ENCODE measurements at regions not wholly inside any gene's neighbourhood (a gene's known extent, or its start where the extent isn't known, plus 50 kb on each side); places are given as distances from the start of the nearest gene placed in this dataset.

DNA sequence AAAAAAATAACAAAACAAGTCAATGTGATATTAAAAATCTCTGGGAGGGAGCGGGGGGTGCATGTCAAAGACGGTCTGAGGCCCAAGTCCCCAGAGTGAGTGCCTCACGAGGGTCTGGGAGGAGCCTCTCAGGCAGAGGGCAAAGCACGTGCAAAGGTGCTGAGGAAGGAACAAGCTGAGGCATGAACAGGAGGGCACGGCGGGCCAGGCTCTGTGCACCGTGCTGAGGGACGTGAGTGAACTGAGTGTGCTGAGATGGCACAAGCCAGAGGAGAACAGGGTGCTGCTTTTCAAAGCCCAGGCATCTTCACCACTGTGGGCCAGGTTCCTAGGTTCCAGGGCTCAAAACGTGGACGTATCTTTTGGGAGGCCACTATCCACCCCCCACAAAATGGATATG lies 142.1 kb upstream of the PHACTR3 start:
- no peaks in the 10 kb centered on the region for H3K27me3 ChIP-seq (ENCODE audit: insufficient read depth, low read length)
- H2AFZ ChIP-seq (ENCODE audit: insufficient read depth, low read length, poor library complexity) = no peak overlapping the region
- no peak overlapping the region for H3K4ac ChIP-seq (ENCODE audit: low read depth, low read length)
- no peak overlapping the region for H2BK120ac ChIP-seq (ENCODE audit: insufficient read depth, low read length, poor library complexity)
- H3K9me3 ChIP-seq (ENCODE audit: insufficient read depth, low read depth, low read length) = peaks cover 4% of the 10 kb centered on the region
- H3K18ac ChIP-seq (ENCODE audit: low read length) = no peak overlapping the region
- DNase-seq = no peak
- no CpG with 5 or more reads among the region's 10 CpGs for WGBS (ENCODE audit: extremely low coverage, insufficient coverage, insufficient read length)
- no peak overlapping the region for H3K9ac ChIP-seq (ENCODE audit: low read length)
- no peak overlapping the region for H2BK5ac ChIP-seq (ENCODE audit: low read depth, low read length, poor library complexity)
- no peak overlapping the region for H2BK12ac ChIP-seq (ENCODE audit: low read length)
- no peak overlapping the region for H3K23ac ChIP-seq (ENCODE audit: low read length)
- no peaks in the 10 kb centered on the region for H3K79me1 ChIP-seq (ENCODE audit: low read length)
- no peak overlapping the region for H3K4me3 ChIP-seq (ENCODE audit: low read depth, low read length)
- H3K14ac ChIP-seq (ENCODE audit: low read length) = no peak overlapping the region
- no peak overlapping the region for H3K4me2 ChIP-seq (ENCODE audit: low read length)
- no peaks in the 10 kb centered on the region for H3K36me3 ChIP-seq (ENCODE audit: control insufficient read depth in 1 of 2, insufficient read depth in 2 of 2, low read length in 2 of 2)
- H3K79me2 ChIP-seq (ENCODE audit: control insufficient read depth, insufficient read depth, low read length, poor library complexity) = no peaks in the 10 kb centered on the region
- no peak overlapping the region for H4K12ac ChIP-seq (ENCODE audit: low read depth, low read length)
- H4K8ac ChIP-seq (ENCODE audit: low read depth, low read length) = no peak overlapping the region
- no peak overlapping the region for H4K91ac ChIP-seq (ENCODE audit: low read depth, low read length)
- H3K4me1 ChIP-seq (ENCODE audit: control insufficient read depth in 1 of 2, insufficient read depth in 2 of 2, low read length in 2 of 2) = no peaks in the 10 kb centered on the region
- no peak overlapping the region for H3K27ac ChIP-seq (ENCODE audit: low read depth, low read length)
- no peak overlapping the region for H2AK5ac ChIP-seq (ENCODE audit: low read length)

DNA sequence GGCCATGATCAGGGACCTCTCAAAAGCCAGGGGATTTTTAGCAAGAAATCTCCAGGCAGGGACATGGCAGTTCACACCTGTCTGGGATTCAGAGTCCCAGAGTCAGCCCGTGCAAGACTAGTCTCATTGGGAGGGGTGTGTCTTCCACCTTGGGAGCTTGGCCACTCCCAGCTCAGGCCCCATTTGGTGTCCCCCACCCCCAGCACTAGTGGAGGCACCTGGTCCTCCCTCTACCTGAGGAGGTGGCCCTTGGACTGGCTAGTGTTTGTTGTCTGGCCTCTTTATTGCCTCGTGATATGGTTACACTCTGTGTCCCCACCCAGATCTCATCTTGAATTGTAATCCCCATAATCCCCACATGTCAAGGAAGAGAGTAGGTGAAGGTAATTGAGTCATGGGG lies 140.8 kb upstream of the PHACTR3 start:
- no peaks in the 10 kb centered on the region for H3K79me2 ChIP-seq (ENCODE audit: control insufficient read depth, insufficient read depth, low read length, poor library complexity)
- no peak overlapping the region for H2BK12ac ChIP-seq (ENCODE audit: low read length)
- no peak overlapping the region for H4K12ac ChIP-seq (ENCODE audit: low read depth, low read length)
- no peak overlapping the region for H3K23ac ChIP-seq (ENCODE audit: low read length)
- no peak overlapping the region for H2BK5ac ChIP-seq (ENCODE audit: low read depth, low read length, poor library complexity)
- no peak overlapping the region for H3K9ac ChIP-seq (ENCODE audit: low read length)
- no peak overlapping the region for H2AFZ ChIP-seq (ENCODE audit: insufficient read depth, low read length, poor library complexity)
- no CpG with 5 or more reads among the region's 2 CpGs for WGBS (ENCODE audit: extremely low coverage, insufficient coverage, insufficient read length)
- H3K14ac ChIP-seq (ENCODE audit: low read length) = no peak overlapping the region
- H3K27me3 ChIP-seq (ENCODE audit: insufficient read depth, low read length) = no peaks in the 10 kb centered on the region
- no peak overlapping the region for H3K27ac ChIP-seq (ENCODE audit: low read depth, low read length)
- H3K4ac ChIP-seq (ENCODE audit: low read depth, low read length) = no peak overlapping the region
- H3K4me3 ChIP-seq (ENCODE audit: low read depth, low read length) = no peak overlapping the region
- H3K18ac ChIP-seq (ENCODE audit: low read length) = no peak overlapping the region
- H3K79me1 ChIP-seq (ENCODE audit: low read length) = no peaks in the 10 kb centered on the region
- no peaks in the 10 kb centered on the region for H3K36me3 ChIP-seq (ENCODE audit: control insufficient read depth in 1 of 2, insufficient read depth in 2 of 2, low read length in 2 of 2)
- H2AK5ac ChIP-seq (ENCODE audit: low read length) = no peak overlapping the region
- H3K9me3 ChIP-seq (ENCODE audit: insufficient read depth, low read depth, low read length) = peaks cover 3% of the 10 kb centered on the region
- no peak overlapping the region for H2BK120ac ChIP-seq (ENCODE audit: insufficient read depth, low read length, poor library complexity)
- DNase-seq = no peak
- H4K91ac ChIP-seq (ENCODE audit: low read depth, low read length) = no peak overlapping the region
- H3K4me2 ChIP-seq (ENCODE audit: low read length) = no peak overlapping the region
- no peak overlapping the region for H4K8ac ChIP-seq (ENCODE audit: low read depth, low read length)
- H3K4me1 ChIP-seq (ENCODE audit: control insufficient read depth in 1 of 2, insufficient read depth in 2 of 2, low read length in 2 of 2) = no peaks in the 10 kb centered on the region

DNA sequence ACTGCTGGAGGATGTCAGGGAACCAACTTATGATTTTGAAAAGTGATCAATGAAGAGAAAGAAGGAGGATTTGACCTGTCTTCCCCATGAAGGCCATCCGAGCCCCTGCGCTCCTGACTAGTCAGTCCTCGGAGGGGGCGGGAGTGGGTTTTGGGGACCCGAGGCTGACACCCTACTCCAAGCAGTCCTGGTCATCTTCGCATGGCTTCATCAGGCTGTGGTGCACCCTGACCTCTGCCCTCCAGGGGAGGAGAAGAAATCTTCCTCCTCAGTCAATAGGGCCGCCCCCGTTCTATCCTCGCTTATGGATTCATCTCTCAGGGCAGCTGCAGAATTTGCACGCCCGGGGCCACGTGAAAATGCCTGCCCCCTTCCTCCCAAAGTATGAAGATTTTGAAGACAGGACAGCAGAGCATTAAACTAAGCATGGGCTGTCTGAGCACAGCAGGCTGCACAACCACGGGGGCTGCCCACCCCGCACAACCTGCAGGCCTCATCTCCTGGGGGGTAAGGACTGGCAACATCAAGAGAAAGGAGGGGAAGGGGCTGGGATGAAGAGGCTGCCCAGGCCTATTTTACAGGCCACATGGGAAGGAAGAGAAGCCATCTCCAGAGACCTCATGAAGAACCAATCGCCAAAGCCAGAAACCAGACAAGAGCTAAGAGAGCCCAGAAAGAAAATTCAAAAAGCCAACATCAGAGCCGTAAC lies 138.1 kb upstream of the PHACTR3 start:
- Histone ChIP-seq H3K79me1 (ENCODE audit: low read length) (no peaks in the 10 kb centered on the region), H3K9me3 (ENCODE audit: insufficient read depth, low read depth, low read length) (peaks cover 2% of the 10 kb centered on the region), H3K23ac (ENCODE audit: low read length) (no peak overlapping the region), H2BK5ac (ENCODE audit: low read depth, low read length, poor library complexity) (no peak overlapping the region), H3K18ac (ENCODE audit: low read length) (no peak overlapping the region), H2AFZ (ENCODE audit: insufficient read depth, low read length, poor library complexity) (no peak overlapping the region), H2BK12ac (ENCODE audit: low read length) (no peak overlapping the region), H3K27me3 (ENCODE audit: insufficient read depth, low read length) (no peaks in the 10 kb centered on the region), H2AK5ac (ENCODE audit: low read length) (no peak overlapping the region), H3K9ac (ENCODE audit: low read length) (no peak overlapping the region), H3K4me2 (ENCODE audit: low read length) (no peak overlapping the region), H3K36me3 (ENCODE audit: control insufficient read depth in 1 of 2, insufficient read depth in 2 of 2, low read length in 2 of 2) (no peaks in the 10 kb centered on the region), H3K4me1 (ENCODE audit: control insufficient read depth in 1 of 2, insufficient read depth in 2 of 2, low read length in 2 of 2) (no peaks in the 10 kb centered on the region), H4K91ac (ENCODE audit: low read depth, low read length) (no peak overlapping the region), H3K4ac (ENCODE audit: low read depth, low read length) (no peak overlapping the region), H4K8ac (ENCODE audit: low read depth, low read length) (no peak overlapping the region), H3K14ac (ENCODE audit: low read length) (no peak overlapping the region), H3K4me3 (ENCODE audit: low read depth, low read length) (no peak overlapping the region), H4K12ac (ENCODE audit: low read depth, low read length) (no peak overlapping the region), H3K79me2 (ENCODE audit: control insufficient read depth, insufficient read depth, low read length, poor library complexity) (no peaks in the 10 kb centered on the region), H3K27ac (ENCODE audit: low read depth, low read length) (no peak overlapping the region), H2BK120ac (ENCODE audit: insufficient read depth, low read length, poor library complexity) (no peak overlapping the region)
- DNase-seq = no peak
- no CpG with 5 or more reads among the region's 16 CpGs for whole genome bisulfite sequencing (ENCODE audit: extremely low coverage, insufficient coverage, insufficient read length)

DNA sequence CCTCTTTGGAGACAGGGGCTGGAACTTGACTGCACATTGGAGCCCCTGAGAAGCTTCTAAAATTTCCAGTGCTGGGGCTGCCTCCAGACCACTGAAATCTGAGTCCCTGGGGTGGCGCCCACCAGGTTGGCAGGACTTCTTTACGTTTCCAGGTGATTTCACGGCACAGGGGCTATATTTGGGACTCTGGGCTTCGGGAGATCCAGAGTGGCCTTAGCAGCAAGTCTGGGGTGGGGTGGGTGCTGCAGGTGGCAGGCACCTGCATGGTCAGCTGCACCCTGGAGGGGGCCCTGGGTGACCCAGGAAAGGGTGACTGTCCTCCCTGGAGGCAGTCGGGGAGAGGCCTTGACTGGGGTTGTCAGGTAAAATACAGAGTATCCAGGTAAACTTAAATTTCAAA lies 135.5 kb upstream of the PHACTR3 start:
- Histone ChIP-seq H3K79me2 (ENCODE audit: control insufficient read depth, insufficient read depth, low read length, poor library complexity) (no peaks in the 10 kb centered on the region), H3K36me3 (ENCODE audit: control insufficient read depth in 1 of 2, insufficient read depth in 2 of 2, low read length in 2 of 2) (no peaks in the 10 kb centered on the region), H2BK12ac (ENCODE audit: low read length) (no peak overlapping the region), H3K9ac (ENCODE audit: low read length) (no peak overlapping the region), H3K14ac (ENCODE audit: low read length) (no peak overlapping the region), H3K4me3 (ENCODE audit: low read depth, low read length) (no peak overlapping the region), H2BK5ac (ENCODE audit: low read depth, low read length, poor library complexity) (no peak overlapping the region), H4K12ac (ENCODE audit: low read depth, low read length) (no peak overlapping the region), H3K4me2 (ENCODE audit: low read length) (no peak overlapping the region), H3K79me1 (ENCODE audit: low read length) (no peaks in the 10 kb centered on the region), H3K27ac (ENCODE audit: low read depth, low read length) (no peak overlapping the region), H2AK5ac (ENCODE audit: low read length) (no peak overlapping the region), H2AFZ (ENCODE audit: insufficient read depth, low read length, poor library complexity) (no peak overlapping the region), H2BK120ac (ENCODE audit: insufficient read depth, low read length, poor library complexity) (no peak overlapping the region), H4K91ac (ENCODE audit: low read depth, low read length) (no peak overlapping the region), H3K23ac (ENCODE audit: low read length) (no peak overlapping the region), H3K4me1 (ENCODE audit: control insufficient read depth in 1 of 2, insufficient read depth in 2 of 2, low read length in 2 of 2) (no peaks in the 10 kb centered on the region), H3K27me3 (ENCODE audit: insufficient read depth, low read length) (no peaks in the 10 kb centered on the region), H3K9me3 (ENCODE audit: insufficient read depth, low read depth, low read length) (no peaks in the 10 kb centered on the region), H3K4ac (ENCODE audit: low read depth, low read length) (no peak overlapping the region), H4K8ac (ENCODE audit: low read depth, low read length) (no peak overlapping the region), H3K18ac (ENCODE audit: low read length) (no peak overlapping the region)
- no CpG with 5 or more reads among the region's 5 CpGs for WGBS (ENCODE audit: extremely low coverage, insufficient coverage, insufficient read length)
- no peak for DNase-seq
